ENCODE measurements at regions not wholly inside any gene's neighbourhood (a gene's known extent, or its start where the extent isn't known, plus 50 kb on each side); places are given as distances from the start of the nearest gene placed in this dataset.
"Not testable (repeated sequence)": the region's sequence is repeated elsewhere in the genome, so short reads cannot be mapped to it uniquely, and the experiment has no call there.

DNA sequence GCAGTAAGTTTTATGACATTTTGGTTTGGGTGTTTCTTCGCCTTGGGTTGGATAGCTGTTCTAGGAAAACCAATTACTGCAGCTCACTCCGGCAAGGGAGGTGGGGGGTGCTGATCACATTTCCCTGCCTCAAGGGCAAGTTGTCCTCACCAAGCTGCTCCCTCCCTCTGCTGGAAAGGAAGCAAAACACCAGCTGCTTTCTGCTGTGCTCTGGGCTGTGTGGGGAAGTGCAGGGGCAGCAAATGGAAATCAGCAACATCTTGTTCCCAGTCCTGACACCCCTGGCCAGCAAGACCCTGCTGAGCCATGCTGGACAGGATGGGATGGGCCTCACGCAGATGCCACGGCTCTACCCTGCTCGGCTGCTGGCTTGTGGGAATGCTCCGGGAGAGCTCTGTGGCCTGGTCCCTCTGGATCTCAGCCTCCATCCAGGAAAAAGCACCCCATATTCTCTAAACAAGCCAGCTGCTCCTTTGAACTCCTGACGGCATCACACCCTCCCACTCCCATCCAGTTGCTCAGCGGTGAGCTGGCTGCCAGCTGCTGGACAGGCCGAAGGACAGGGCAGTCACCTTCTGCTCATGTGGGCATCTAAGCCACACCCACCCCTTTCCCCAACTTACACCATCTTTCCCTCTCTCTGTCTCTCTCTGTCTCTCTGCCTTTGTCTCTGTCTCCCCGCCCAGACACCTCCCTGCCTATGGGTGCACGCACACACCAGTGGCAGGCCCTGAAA is 52.4 kb upstream of the EIF5 start:
- Mint-ChIP-seq H3K36me3 (ENCODE audit: low read depth) (no peaks in the 10 kb centered on the region), H3K27me3 (ENCODE audit: low read depth) (peaks cover 18% of the 10 kb centered on the region), H3K4me3 (ENCODE audit: unreplicated experiment) (no peak overlapping the region), H3K4me1 (ENCODE audit: low read depth) (peaks cover 14% of the 10 kb centered on the region), H3K27ac (ENCODE audit: unreplicated experiment) (no peak overlapping the region), H3K9me3 (ENCODE audit: low read depth) (no peaks in the 10 kb centered on the region)
- DNase-seq (ENCODE audit: low spot score) = no peak
- TF ChIP-seq CTCF (IDR thresholded peaks at IDR 0.05) = peak; percentile 72

GRCh38 chr14:103282309-103282708 is 51.7 kb upstream of the EIF5 start:
- not testable (repeated sequence) for H3K4me3 Mint-ChIP-seq (ENCODE audit: unreplicated experiment)

DNA sequence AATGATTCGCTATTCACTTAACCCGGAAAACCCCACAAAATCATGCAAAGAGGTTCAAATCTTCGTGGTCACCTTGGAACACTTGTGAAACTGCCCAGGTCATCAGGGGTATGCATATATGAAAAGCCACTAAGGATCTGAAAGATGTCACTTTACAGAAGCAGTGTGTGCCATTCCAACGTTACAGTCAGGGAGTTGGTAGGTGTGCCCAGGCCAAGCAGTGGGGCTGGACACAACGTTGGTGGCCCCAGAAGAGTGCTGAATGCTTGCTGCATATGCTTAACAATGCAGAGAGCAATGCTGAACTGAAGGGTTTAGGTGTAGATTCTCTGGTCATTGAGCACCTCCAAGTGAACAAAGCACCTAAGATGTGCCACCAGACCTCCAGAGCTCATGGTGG is 51.1 kb upstream of the EIF5 start:
- Mint-ChIP-seq H3K4me3 (ENCODE audit: unreplicated experiment) (no peak overlapping the region), H3K27ac (ENCODE audit: unreplicated experiment) (no peak overlapping the region), H3K27me3 (ENCODE audit: low read depth) (peaks cover 21% of the 10 kb centered on the region), H3K4me1 (ENCODE audit: low read depth) (peaks cover 14% of the 10 kb centered on the region), H3K36me3 (ENCODE audit: low read depth) (no peaks in the 10 kb centered on the region), H3K9me3 (ENCODE audit: low read depth) (no peaks in the 10 kb centered on the region)
- TF ChIP-seq CTCF (IDR thresholded peaks at IDR 0.05) = no peak
- DNase-seq (ENCODE audit: low spot score) = no peak

More at GRCh38 chr14:103282309-103282708, 51.7 kb upstream of the EIF5 start:
- H3K36me3 Mint-ChIP-seq (ENCODE audit: low read depth); H3K27ac Mint-ChIP-seq (ENCODE audit: unreplicated experiment); H3K9me3 Mint-ChIP-seq (ENCODE audit: low read depth); DNase-seq (ENCODE audit: low spot score): not testable (repeated sequence)
- H3K4me1 Mint-ChIP-seq (ENCODE audit: low read depth) = peaks cover 14% of the 10 kb centered on the region
- H3K27me3 Mint-ChIP-seq (ENCODE audit: low read depth) = peaks cover 21% of the 10 kb centered on the region

DNA sequence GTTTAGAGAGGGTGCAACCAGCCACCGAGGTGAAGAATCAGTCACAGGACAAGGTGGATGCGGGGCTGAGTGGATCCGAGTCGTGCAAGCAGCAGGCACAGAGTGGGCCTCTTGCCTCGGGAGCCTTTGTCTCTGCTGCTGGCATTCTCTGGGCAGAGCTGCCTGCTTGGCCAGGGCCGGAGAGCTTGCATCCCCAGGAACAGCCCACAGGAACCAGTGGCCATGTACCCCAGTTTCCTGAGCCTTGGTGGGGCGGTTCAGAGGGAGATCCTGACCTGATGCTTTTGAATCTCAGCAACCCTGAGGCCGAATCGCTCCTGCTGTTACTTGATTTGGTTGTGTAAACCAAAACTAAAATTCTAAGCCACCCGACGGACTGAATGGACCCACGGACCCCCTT is 50.1 kb upstream of the EIF5 start:
- no peak overlapping the region for H3K4me3 Mint-ChIP-seq (ENCODE audit: unreplicated experiment)
- H3K36me3 Mint-ChIP-seq (ENCODE audit: low read depth) = no peaks in the 10 kb centered on the region
- H3K27me3 Mint-ChIP-seq (ENCODE audit: low read depth) = peaks cover 22% of the 10 kb centered on the region
- no peaks in the 10 kb centered on the region for H3K9me3 Mint-ChIP-seq (ENCODE audit: low read depth)
- no peak for DNase-seq (ENCODE audit: low spot score)
- H3K27ac Mint-ChIP-seq (ENCODE audit: unreplicated experiment) = no peak overlapping the region
- TF ChIP-seq CTCF (IDR thresholded peaks at IDR 0.05) = no peak
- H3K4me1 Mint-ChIP-seq (ENCODE audit: low read depth) = peaks cover 14% of the 10 kb centered on the region

Data from chondrocyte (in vitro differentiated cells).